A549 (cell line): ENCODE measurements at regions not wholly inside any gene's neighbourhood (a gene's known extent, or its start where the extent isn't known, plus 50 kb on each side); places are given as distances from the start of the nearest gene placed in this dataset.

Source experiments
- MYC ChIP-seq: IDR thresholded peaks from 2 replicates; pipeline ENCODE4 v1.6.1; 2012; ENCODE audit warnings: mild to moderate bottlenecking, inconsistent platforms, low read length, improper control_type of control experiment, borderline replicate concordance
- ZFP36 ChIP-seq: fragments of 450-650 bp; IDR thresholded peaks from 2 replicates; pipeline ENCODE4 v1.6.1; 2014; ENCODE audit warnings: borderline replicate concordance; ENCODE audit not compliant: partially characterized antibody
- TF ChIP-seq, protein P1 (sequence below): fragments of >200 bp; sonication (Bioruptor Twin); formaldehyde crosslinking; IDR thresholded peaks from 3 replicates; pipeline ENCODE4 v1.5.1; 2016
- TF ChIP-seq, protein P2 (sequence below): fragments of 150-350 bp; IDR thresholded peaks from 2 replicates; pipeline ENCODE4 v1.6.1; 2014; ENCODE audit warnings: low read depth, mild to moderate bottlenecking, low read length

DNA sequence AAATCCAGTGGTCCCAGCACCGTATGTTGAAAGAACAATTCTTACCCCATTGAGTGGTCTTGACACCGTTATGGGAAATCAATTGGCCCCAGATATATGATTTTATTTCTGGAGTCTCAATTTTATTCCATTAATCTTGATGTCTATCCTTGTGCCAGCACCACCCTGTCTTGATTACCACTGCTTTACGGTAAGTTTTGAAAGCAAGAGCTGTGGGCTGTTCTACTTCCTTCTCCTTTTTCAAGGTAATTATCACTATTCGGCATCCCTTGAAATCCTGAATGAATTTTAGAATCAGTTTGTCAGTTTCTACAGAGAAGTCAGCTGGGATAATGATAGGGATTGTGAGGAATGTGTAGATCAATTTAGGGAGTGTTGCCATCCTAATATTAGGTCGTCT, 160.8 kb upstream of the SFSWAP start:
- TF ChIP-seq, protein P1, sequence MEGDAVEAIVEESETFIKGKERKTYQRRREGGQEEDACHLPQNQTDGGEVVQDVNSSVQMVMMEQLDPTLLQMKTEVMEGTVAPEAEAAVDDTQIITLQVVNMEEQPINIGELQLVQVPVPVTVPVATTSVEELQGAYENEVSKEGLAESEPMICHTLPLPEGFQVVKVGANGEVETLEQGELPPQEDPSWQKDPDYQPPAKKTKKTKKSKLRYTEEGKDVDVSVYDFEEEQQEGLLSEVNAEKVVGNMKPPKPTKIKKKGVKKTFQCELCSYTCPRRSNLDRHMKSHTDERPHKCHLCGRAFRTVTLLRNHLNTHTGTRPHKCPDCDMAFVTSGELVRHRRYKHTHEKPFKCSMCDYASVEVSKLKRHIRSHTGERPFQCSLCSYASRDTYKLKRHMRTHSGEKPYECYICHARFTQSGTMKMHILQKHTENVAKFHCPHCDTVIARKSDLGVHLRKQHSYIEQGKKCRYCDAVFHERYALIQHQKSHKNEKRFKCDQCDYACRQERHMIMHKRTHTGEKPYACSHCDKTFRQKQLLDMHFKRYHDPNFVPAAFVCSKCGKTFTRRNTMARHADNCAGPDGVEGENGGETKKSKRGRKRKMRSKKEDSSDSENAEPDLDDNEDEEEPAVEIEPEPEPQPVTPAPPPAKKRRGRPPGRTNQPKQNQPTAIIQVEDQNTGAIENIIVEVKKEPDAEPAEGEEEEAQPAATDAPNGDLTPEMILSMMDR: no peak
- no peak for TF ChIP-seq MYC
- TF ChIP-seq ZFP36: no peak
- TF ChIP-seq, protein P2, sequence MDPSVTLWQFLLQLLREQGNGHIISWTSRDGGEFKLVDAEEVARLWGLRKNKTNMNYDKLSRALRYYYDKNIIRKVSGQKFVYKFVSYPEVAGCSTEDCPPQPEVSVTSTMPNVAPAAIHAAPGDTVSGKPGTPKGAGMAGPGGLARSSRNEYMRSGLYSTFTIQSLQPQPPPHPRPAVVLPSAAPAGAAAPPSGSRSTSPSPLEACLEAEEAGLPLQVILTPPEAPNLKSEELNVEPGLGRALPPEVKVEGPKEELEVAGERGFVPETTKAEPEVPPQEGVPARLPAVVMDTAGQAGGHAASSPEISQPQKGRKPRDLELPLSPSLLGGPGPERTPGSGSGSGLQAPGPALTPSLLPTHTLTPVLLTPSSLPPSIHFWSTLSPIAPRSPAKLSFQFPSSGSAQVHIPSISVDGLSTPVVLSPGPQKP: no peak
